HG02642 (cell line): ENCODE measurements at regions not wholly inside any gene's neighbourhood (a gene's known extent, or its start where the extent isn't known, plus 50 kb on each side); places are given as distances from the start of the nearest gene placed in this dataset.
A peak's percentile ranks its signal among the peaks of the same experiment; 100 is the strongest.
"Not testable (repeated sequence)": the region's sequence is repeated elsewhere in the genome, so short reads cannot be mapped to it uniquely, and the experiment has no call there.

Source experiments
- ATAC-seq: cut with Tn5 transposase; IDR thresholded peaks from one replicate; pipeline ENCODE4 v1.9.1; 2021; ENCODE audit warnings: mild to moderate bottlenecking; ENCODE audit not compliant: unreplicated experiment, poor library complexity

DNA sequence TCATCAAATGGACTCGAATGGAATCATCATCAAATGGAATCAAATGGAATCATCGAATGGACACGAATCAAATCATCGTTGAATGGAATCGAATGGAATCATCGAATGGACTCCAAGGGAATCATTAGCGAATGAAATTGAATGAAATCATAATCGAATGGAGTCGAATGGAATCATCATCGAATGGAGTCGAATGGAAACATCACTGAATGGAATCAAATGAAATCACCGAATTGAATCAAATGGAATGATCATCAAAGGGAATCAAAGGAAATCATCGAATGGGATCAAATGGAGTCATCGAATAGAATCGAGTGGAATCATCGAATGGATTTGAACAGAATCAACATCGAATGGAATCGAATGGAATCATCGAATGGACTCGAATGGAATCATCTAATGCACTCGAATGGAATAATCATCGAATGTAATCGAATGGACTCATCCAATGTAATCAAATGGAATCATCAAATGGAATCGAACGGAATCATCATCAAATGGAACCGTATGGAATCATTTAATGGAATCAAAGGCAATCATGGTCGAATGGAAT lies 232.2 kb downstream of the SHCBP1 start:
- not testable (repeated sequence) for ATAC-seq

DNA sequence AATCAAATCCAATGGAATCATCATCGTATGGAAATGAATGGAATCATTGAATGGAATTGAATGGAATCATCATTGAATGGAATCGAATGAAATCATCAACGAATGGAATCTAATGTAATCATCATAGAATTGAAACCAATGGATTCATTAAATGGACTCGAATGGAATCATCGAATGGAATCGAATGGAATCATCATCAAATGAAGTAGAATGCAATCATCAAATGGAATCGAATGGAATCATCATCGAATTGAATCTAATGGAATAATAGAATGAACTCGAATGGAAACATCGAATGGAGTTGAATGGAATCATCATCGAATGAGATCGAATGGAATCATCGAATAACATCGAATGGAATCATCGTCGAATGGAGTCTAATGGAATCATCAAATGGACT lies 232.8 kb downstream of the SHCBP1 start:
- not testable (repeated sequence) for ATAC-seq

DNA sequence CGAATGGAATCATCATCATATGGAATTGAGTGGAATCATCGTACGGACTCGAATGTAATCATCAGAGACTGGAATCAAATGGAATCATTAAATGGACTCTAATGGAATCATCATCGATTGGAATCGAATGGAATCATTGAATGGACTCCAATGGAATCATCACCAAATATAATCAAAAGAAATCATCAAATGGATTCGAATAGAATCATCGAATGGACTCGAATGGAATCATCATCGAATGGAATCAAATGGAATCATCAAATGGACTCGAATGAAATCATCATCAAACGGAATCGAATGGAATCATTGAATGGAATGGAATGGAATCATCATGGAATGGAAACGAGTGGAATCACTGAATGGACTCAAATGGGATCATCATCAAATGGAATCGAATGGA lies 233.5 kb downstream of the SHCBP1 start:
- ATAC-seq, result not testable (repeated sequence)

DNA sequence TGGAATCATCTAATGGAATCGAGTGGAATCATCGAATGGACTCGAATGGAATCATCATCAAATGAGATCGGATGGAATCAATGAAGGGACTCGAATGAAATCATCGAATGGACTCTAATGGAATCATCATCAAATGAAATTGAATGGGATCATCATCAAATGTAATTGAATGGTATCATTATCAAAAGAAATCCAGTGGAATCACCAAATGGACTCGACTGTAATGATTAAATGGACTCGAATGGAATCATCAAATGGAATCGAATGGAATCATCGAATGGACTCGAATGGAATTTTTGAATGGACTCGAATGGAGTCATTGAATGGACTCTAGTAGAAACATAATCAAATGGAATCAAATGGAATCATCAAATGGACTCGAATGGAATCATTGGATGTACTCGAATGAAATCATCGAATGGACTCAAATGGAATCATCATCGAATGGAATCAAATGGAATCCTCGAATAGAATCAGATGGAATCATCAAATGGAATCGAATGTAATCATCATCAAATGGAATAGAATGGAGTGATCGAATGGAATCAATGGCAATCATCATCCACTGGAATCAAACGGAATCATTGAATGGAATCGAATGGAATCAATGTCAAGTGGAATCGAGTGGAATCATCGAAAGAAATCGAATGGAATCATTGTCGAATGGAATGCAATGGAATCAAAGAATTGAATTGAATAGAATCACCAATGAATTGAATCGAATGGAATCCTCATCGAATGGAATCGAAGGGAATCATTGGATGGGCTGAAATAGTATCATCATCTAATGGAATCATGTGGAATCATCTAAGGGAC lies 234.2 kb downstream of the SHCBP1 start:
- ATAC-seq, result peak; percentile 12

DNA sequence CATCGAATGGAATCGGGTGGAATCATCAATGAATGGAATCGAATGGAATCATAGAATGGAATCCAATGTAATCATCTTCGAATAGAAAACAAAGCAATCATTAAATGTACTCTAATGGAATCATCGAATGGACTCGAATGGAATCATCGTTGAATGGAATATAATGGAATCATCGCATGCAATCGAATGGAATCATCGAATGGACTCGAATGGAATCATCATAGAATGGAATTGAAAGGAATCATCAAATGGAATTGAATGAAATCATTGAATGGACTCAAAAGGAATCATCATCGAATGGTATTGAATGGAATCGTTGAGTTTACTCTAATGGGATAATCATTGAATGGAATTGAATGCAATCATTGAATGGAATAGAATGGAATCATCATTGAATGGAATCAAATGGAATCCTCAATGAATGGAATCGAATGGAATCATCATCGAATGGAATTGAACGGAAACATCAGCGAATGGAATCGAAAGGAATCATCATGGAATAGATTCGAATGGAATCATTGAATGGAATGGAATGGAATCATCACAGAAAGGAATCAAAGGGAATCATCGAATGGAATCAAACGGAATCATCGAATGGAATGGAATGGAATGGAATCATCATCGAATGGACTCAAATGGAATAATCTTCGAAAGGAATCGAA lies 234.9 kb downstream of the SHCBP1 start:
- ATAC-seq, result not testable (repeated sequence)

DNA sequence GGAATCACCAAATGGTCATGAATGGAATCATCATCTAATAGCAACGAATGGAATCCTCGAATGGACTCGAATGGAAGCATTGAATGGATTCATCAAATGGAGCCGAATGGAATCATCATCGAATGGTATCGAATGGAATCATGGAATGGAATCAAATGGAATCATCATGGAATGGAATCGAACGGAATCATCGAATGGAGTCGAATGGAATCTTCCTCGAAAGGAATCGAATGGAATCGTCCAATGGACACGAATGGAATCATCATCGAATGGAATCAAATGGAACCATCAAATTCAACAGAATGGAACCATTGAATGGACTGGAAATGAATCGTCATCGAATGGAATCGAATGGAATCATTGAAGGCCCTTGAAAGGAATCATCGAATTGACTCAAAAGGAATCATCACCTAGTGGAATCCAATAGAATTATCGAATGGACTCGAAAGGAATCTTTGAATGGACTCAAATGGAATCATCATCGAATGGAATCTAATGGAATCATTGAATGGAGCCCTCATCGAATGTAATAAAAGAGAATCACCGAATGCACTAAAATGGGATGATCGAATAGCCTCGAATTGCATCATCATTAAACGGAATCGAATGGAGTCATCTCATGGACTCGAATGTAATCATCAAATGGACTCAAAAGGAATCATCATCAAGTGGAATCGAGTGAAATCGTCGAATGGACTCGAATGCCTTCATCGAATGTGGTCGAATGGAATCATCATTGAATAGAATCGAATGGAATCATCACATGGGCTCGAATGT lies 236.7 kb downstream of the SHCBP1 start:
- not testable (repeated sequence) for ATAC-seq

DNA sequence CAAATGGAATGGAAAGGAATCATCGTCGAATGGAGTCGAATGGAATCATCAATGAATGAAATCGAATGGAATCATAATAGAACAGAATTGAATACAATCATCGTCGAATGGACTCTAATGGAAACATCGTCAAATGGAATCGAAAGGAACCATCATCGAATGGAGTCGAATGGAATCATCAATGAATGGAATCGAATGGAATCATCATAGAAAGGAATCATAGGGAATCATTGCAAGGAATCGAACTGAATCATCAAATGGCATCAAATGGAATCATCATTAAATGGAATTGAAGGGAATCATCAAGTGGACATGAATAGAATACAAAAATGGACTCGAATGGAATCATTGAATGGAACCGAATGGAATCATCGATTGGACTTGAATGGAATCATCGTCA lies 237.6 kb downstream of the SHCBP1 start:
- not testable (repeated sequence) for ATAC-seq

DNA sequence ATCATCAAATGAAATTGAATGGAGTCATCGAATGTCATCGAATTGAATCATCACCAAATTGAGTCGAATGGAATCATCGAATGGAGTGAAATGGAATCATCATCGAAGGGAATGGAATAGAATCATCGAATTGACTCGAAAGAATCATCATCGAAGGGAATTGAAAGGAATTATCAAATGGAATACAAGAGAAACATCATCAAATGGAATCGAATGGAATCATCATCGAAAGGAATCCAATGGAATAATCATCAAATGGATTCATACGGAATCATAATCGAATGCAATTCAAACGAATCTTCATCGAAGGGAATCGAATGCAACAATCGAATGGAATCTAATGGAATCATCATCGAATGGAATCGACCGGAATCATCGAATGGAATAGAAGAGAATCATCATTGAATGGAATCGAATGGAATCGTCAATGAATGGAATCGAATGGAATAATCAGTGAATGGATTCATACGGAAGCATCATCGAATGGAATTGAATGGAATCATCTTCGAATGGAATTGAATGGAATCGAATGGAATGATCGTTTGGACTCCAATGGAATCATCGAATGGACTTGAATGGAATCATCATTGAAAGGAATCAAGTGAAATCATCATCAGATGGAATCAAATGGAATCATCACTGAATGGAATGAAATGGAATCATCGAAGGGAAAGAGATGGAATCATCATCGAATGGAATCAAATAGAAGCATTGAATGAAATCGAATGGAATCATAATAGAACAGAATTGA lies 238.2 kb downstream of the SHCBP1 start:
- not testable (repeated sequence) for ATAC-seq

DNA sequence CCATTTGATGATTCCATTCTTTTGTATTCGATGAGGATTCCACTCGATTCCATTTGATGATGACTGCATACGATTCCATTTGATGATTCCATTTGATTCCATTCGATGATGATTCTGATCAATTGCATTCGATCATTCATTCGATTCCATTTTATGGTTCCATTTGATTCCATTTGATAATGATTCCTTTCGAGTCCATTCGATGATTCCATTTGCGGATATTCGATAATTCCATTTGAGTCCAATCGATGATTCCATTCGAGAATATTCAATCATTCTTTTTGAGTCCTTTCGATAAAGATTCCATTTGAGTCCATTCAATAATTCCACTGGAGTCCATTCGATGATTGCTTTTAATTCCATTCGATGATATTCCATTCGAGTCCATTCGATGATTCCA lies 239.1 kb downstream of the SHCBP1 start:
- not testable (repeated sequence) for ATAC-seq

DNA sequence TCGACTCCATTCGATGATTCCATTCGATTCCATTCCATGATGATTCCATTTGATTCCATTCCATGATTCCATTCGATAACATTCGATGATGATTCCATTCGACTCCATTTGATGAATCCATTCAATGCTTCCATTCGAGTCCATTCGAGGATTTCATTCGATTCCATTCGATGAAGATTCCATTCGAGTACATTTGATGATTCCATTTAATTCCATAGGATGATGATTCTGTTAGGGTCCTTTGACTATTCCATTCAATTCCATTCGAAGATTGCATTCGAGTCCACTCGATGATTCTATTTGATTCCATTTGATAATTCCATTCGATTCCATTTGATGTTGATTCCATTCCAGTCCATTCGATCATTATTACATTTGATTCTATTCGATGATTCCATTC lies 239.8 kb downstream of the SHCBP1 start:
- not testable (repeated sequence) for ATAC-seq
